Body of pancreas (tissue), 4 donors: ENCODE measurements at regions not wholly inside any gene's neighbourhood (a gene's known extent, or its start where the extent isn't known, plus 50 kb on each side); places are given as distances from the start of the nearest gene placed in this dataset.

Experiments used
- CTCF ChIP-seq, 7 experiments: fragments of 450-650 bp in 4 of 7; fragments of 200-600 bp in 3 of 7; sonication (generic) in 3 of 7; IDR thresholded peaks; one replicate each; pipeline ENCODE4 v1.5.1; 2016 to 2019; ENCODE audit warnings: antibody characterized with exemption in 7 of 7
- POLR2A ChIP-seq, 3 donors: fragments of 450-650 bp; IDR thresholded peaks; one replicate each; pipeline ENCODE4 v1.6.1; 2016; ENCODE audit warnings: antibody characterized with exemption in 3 of 3, mild to moderate bottlenecking in 2 of 3

GRCh38 chr2:139360654-139361053 lies 580.5 kb upstream of the NXPH2 start:
- TF ChIP-seq POLR2A (IDR thresholded peaks at IDR 0.05) (no peak), CTCF (IDR thresholded peaks at IDR 0.05) (no peak)
